NCI-H2227 (cell line): ENCODE measurements at regions not wholly inside any gene's neighbourhood (a gene's known extent, or its start where the extent isn't known, plus 50 kb on each side); places are given as distances from the start of the nearest gene placed in this dataset.
A peak's percentile ranks its signal among the peaks of the same experiment; 100 is the strongest.

ENCODE experiments used
- DNase-seq: peaks from one replicate; lab custom pipeline; 2025; ENCODE audit not compliant: unreplicated experiment; lab: John Stamatoyannopoulos, UW

- DNase-seq: no peak
These were observed 92.7 kb downstream of the PCSK1 start for GRCh38 chr5:96340357-96340756.

GRCh38 chr5:96339862-96340261 lies 93.2 kb downstream of the PCSK1 start:
- no peak for DNase-seq

GRCh38 chr5:96338624-96339415 lies 94.2 kb downstream of the PCSK1 start:
- DNase-seq: no peak

- no peak for DNase-seq
These were observed 95.0 kb downstream of the PCSK1 start for GRCh38 chr5:96338091-96338490.

- DNase-seq: no peak
These were observed 95.8 kb downstream of the PCSK1 start for GRCh38 chr5:96337048-96337781.

- peak; percentile 67 for DNase-seq
These were observed 96.6 kb downstream of the PCSK1 start for GRCh38 chr5:96336351-96336985.

GRCh38 chr5:96335873-96336272 lies 97.2 kb downstream of the PCSK1 start:
- no peak for DNase-seq

GRCh38 chr5:96333391-96333790 lies 99.7 kb downstream of the PCSK1 start:
- DNase-seq: no peak

GRCh38 chr5:96332535-96333366 lies 100.3 kb downstream of the PCSK1 start:
- DNase-seq: no peak

GRCh38 chr5:96331681-96332361 lies 101.2 kb downstream of the PCSK1 start:
- DNase-seq: no peak

- DNase-seq: no peak
These were observed 101.8 kb downstream of the PCSK1 start for GRCh38 chr5:96331210-96331609.

- DNase-seq: no peak
These were observed 102.4 kb downstream of the PCSK1 start for GRCh38 chr5:96330530-96331140.

- no peak for DNase-seq
These were observed 103.0 kb downstream of the PCSK1 start for GRCh38 chr5:96329886-96330529.

- DNase-seq: no peak
These were observed 103.8 kb downstream of the PCSK1 start for GRCh38 chr5:96329289-96329688.

- no peak for DNase-seq
These were observed 105.3 kb downstream of the PCSK1 start for GRCh38 chr5:96327722-96328121.

- no peak for DNase-seq
These were observed 106.1 kb downstream of the PCSK1 start for GRCh38 chr5:96326902-96327301.

GRCh38 chr5:96324708-96325107 lies 108.3 kb downstream of the PCSK1 start:
- DNase-seq: no peak

GRCh38 chr5:96322865-96323264 lies 110.2 kb downstream of the PCSK1 start:
- no peak for DNase-seq

- DNase-seq: no peak
These were observed 110.8 kb downstream of the PCSK1 start for GRCh38 chr5:96322217-96322616.

GRCh38 chr5:96321345-96321744 lies 111.7 kb downstream of the PCSK1 start:
- DNase-seq: no peak
